Right lobe of liver (tissue), 6 donors: ENCODE measurements at regions not wholly inside any gene's neighbourhood (a gene's known extent, or its start where the extent isn't known, plus 50 kb on each side); places are given as distances from the start of the nearest gene placed in this dataset.

Experiments used
- ATAC-seq, 4 donors: fragments of 200-7000 bp; cut with Tn5 transposase; one replicate each; pipeline ENCODE4 v1.9.1; 2020; ENCODE audit warnings: mild to moderate bottlenecking in 4 of 4, moderate library complexity in 4 of 4
- DNase-seq, 3 donors: peaks; one replicate each; pipeline ENCODE4 v3.0.0-alpha.2; 2020
- H3K27ac ChIP-seq, 3 donors: fragments of 200-600 bp; one replicate each; pipeline ENCODE4 v1.8.0; 2022
- H3K27me3 ChIP-seq, 2 donors: fragments of 200-600 bp; one replicate each; pipeline ENCODE4 v1.8.0; 2022
- H3K36me3 ChIP-seq, 4 donors: fragments of 200-600 bp; sonication (generic) in 1 of 4; one replicate each; pipeline versions ENCODE4 v1.5.1 to v1.8.0; 2017 to 2022; ENCODE audit warnings: control low read depth in 1 of 4
- H3K4me1 ChIP-seq, 4 donors: fragments of 200-600 bp; sonication (generic) in 1 of 4; one replicate each; pipeline versions ENCODE4 v1.5.1 to v1.8.0; 2017 to 2022; ENCODE audit warnings: control low read depth in 1 of 4
- H3K4me3 ChIP-seq, 3 donors: fragments of 200-600 bp; one replicate each; pipeline ENCODE4 v1.8.0; 2022
- H3K9me3 ChIP-seq, 4 donors: fragments of 200-600 bp; sonication (generic) in 1 of 4; one replicate each; pipeline versions ENCODE4 v1.5.1 to v1.8.0; 2017 to 2022; ENCODE audit warnings: control low read depth in 1 of 4
- CTCF ChIP-seq, 4 donors: fragments of 200-600 bp in 3 of 4; fragments of 450-650 bp in 1 of 4; IDR thresholded peaks; one replicate each; pipeline versions ENCODE4 v1.5.1 to v1.8.0; 2016 to 2022; ENCODE audit warnings: antibody characterized with exemption in 4 of 4, mild to moderate bottlenecking in 2 of 4
- POLR2A ChIP-seq: fragments of 450-650 bp; IDR thresholded peaks from one replicate; pipeline ENCODE4 v1.6.1; 2017; ENCODE audit warnings: antibody characterized with exemption, mild to moderate bottlenecking
- WGBS: methylation state at CpG from one replicate; pipeline ENCODE4 v1.1.6; 2018; ENCODE audit warnings: low coverage, low lambda C conversion rate; ENCODE audit not compliant: insufficient coverage; ENCODE audit errors: missing lambda C conversion rate; 5-methylcytosine and 5-hydroxymethylcytosine counted together
- intact Hi-C, 2 donors: fragments of 100-400 bp; cut with DNase I; formaldehyde crosslinking; loops; one replicate each; pipeline versions ENCODE4 v1.11.2 to v1.14.1; 2022
- donor health status: DM: no; HTN: yes; CAD: no.
- donor health status: DM: no; HTN: no; CAD: no.
- donor health status: DM: no; HTN: no; CAD: no.
- donor health status: DM: no; HTN: yes; CAD: no.
- donor health status: DM: no; HTN: yes; CAD: no.

GRCh38 chr6:97687916-97688315, 404.9 kb upstream of the MMS22L start:
- no peak overlapping the region for H3K27ac ChIP-seq
- no peak overlapping the region for H3K4me3 ChIP-seq
- H3K27me3 ChIP-seq: no peaks in the 10 kb centered on the region
- H3K36me3 ChIP-seq: no peaks in the 10 kb centered on the region
- H3K4me1 ChIP-seq: no peaks in the 10 kb centered on the region
- WGBS: 43% methylated on average over 1 of the region's 2 CpGs
- intact Hi-C loops: no loop called here
- DNase-seq: no peak
- no peak for ATAC-seq
- no peak for TF ChIP-seq CTCF (IDR thresholded peaks at IDR 0.05)
- no peak for TF ChIP-seq POLR2A
- H3K9me3 ChIP-seq: no peaks in the 10 kb centered on the region

- WGBS: 47% methylated on average over 5 of the region's 5 CpGs
- intact Hi-C loops: no loop called here
- no peak for DNase-seq
Measured at GRCh38 chr6:97689078-97689754, 406.2 kb upstream of the MMS22L start.

DNA sequence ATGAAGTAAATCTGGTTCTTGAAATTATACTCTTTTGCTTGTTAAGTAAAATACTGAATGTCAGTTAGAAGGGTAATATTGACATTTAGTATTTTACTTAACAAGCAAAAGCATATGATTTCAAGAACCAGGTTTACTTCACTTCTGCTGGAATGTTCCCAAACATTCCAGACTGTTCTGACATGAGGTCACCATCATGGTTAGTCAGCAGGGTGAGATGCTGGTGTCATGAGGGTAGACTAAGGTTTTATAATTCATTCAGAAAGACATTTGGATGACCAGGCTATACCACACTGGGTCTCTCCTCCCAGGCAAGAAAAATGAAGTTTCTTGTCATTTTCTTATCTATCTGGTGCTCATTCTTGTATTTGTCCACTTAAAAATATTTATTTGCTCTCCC, 414.4 kb upstream of the MMS22L start:
- no peaks in the 10 kb centered on the region for H3K4me1 ChIP-seq
- no peaks in the 10 kb centered on the region for H3K36me3 ChIP-seq
- ATAC-seq: no peak
- TF ChIP-seq POLR2A: no peak
- no peak for TF ChIP-seq CTCF (IDR thresholded peaks at IDR 0.05)
- DNase-seq: no peak
- H3K27ac ChIP-seq: no peak overlapping the region
- H3K4me3 ChIP-seq: no peak overlapping the region
- H3K27me3 ChIP-seq: no peaks in the 10 kb centered on the region
- intact Hi-C loops: no loop called here
- no peaks in the 10 kb centered on the region for H3K9me3 ChIP-seq

More at GRCh38 chr6:97689078-97689754, 406.2 kb upstream of the MMS22L start:
- H3K4me3 ChIP-seq: no peak overlapping the region
- no peaks in the 10 kb centered on the region for H3K4me1 ChIP-seq
- H3K9me3 ChIP-seq: no peaks in the 10 kb centered on the region
- ATAC-seq: no peak
- no peak overlapping the region for H3K27ac ChIP-seq
- H3K27me3 ChIP-seq: no peaks in the 10 kb centered on the region
- TF ChIP-seq POLR2A (no peak), CTCF (IDR thresholded peaks at IDR 0.05) (no peak)
- no peaks in the 10 kb centered on the region for H3K36me3 ChIP-seq

DNA sequence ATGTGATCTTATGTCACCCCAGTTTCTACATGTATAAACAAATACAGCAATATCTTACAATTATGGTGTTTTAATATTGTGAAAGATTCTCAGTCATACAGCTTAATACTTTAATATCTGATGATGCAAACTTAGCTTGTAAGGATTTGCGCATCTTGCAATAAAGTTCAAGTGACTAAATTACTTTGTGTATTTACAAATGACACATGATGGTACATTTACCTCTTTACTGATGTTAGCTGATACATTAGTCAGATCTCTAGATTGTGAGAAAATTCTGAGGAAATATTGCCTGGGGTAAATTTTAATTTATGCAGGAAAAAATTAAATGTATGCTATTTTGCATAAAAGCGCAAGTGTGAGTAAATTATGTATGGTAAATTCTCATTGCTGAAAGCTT, 418.8 kb upstream of the MMS22L start:
- no peaks in the 10 kb centered on the region for H3K27me3 ChIP-seq
- no peak for DNase-seq
- no peaks in the 10 kb centered on the region for H3K9me3 ChIP-seq
- no peak for TF ChIP-seq CTCF (IDR thresholded peaks at IDR 0.05)
- no peak for ATAC-seq
- WGBS: 82% methylated on average over 2 of the region's 2 CpGs
- H3K4me3 ChIP-seq: no peak overlapping the region
- no peaks in the 10 kb centered on the region for H3K4me1 ChIP-seq
- intact Hi-C loops: no loop called here
- no peaks in the 10 kb centered on the region for H3K36me3 ChIP-seq
- no peak overlapping the region for H3K27ac ChIP-seq

GRCh38 chr6:97702248-97702647, 419.2 kb upstream of the MMS22L start:
- no peak for ATAC-seq
- no peaks in the 10 kb centered on the region for H3K27me3 ChIP-seq
- no peak overlapping the region for H3K4me3 ChIP-seq
- H3K27ac ChIP-seq: no peak overlapping the region
- no peaks in the 10 kb centered on the region for H3K4me1 ChIP-seq
- no peaks in the 10 kb centered on the region for H3K9me3 ChIP-seq
- intact Hi-C loops: no loop called here
- no peak for DNase-seq
- TF ChIP-seq CTCF (IDR thresholded peaks at IDR 0.05) (no peak), POLR2A (no peak)
- no peaks in the 10 kb centered on the region for H3K36me3 ChIP-seq
